ENCODE measurements at regions not wholly inside any gene's neighbourhood (a gene's known extent, or its start where the extent isn't known, plus 50 kb on each side); places are given as distances from the start of the nearest gene placed in this dataset.

GRCh38 chr1:57678138-57678537 lies 254.3 kb upstream of the DAB1 start:
- Histone ChIP-seq H3K9ac (ENCODE audit: insufficient read depth in 1 of 2, low read depth in 2 of 2, low read length in 2 of 2) (no peak overlapping the region), H4K20me1 (replicated peaks; ENCODE audit: control insufficient read depth, insufficient read depth, low read length) (no peaks in the 10 kb centered on the region), H3K36me3 (ENCODE audit: control insufficient read depth, insufficient read depth, low read length) (no peaks in the 10 kb centered on the region), H2AFZ (ENCODE audit: low read depth, low read length) (no peak overlapping the region), H3K79me2 (ENCODE audit: control insufficient read depth, insufficient read depth, low read length) (no peaks in the 10 kb centered on the region), H3K4me3 (no peak overlapping the region), H3K27me3 (ENCODE audit: control insufficient read depth in 2 of 2, insufficient read depth in 2 of 2, low read length in 2 of 2) (no peaks in the 10 kb centered on the region), H3K4me1 (replicated peaks in 1 of 2; ENCODE audit: control insufficient read depth in 2 of 2, insufficient read depth in 2 of 2, low read length in 2 of 2) (no peaks in the 10 kb centered on the region), H3K27ac (ENCODE audit: extremely low read depth, low read depth, low read length) (no peak overlapping the region), H3K4me2 (ENCODE audit: insufficient read depth, low read length) (no peak overlapping the region), H3K9me1 (ENCODE audit: control insufficient read depth, insufficient read depth, low read length) (no peaks in the 10 kb centered on the region), H3K9me3 (replicated peaks; ENCODE audit: control insufficient read depth, insufficient read depth, low read depth, low read length) (no peaks in the 10 kb centered on the region)
- intact Hi-C loops (cut with micrococcal nuclease) = no loop called here
- ChIA-PET CTCF (ENCODE audit: low intra/inter-chr PET ratio) (no interaction called here), POLR2A (no interaction called here)
- no TSS peak for BruUV-seq (replicated peaks)
- no peak for FAIRE-seq
- in situ Hi-C loops (cut with MboI) = no loop called here
- no peak for ATAC-seq
- no peak for DNase-seq (ENCODE audit: extremely low read depth in 1 of 4, low spot score in 3 of 4)
- 0% methylated on average over 1 of the region's 1 CpG for WGBS (ENCODE audit: insufficient coverage, low coverage, missing lambda C conversion rate)
- no peak for TF ChIP-seq ZC3H11A (IDR thresholded peaks at IDR 0.05; ENCODE audit: low read depth, low read length)

DNA sequence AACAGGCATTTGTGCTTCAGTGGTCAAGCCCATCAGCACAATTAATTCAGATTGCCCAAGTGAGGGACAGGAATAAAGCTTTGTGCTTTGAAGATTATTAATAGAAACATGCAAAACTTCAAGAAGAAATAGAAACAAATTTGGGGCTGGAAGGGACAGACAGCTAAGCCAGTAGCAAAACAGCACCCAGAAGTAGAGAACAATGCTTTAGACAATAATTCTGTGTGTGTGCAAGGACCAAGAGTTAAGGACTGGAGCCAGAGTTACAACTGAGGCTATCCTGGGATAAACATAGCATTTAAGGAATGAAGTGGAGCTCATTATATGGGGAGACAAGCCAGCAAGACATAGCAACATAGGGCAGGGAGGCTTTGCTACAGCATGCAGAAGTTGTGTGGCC lies 251.9 kb upstream of the DAB1 start:
- DNase-seq (ENCODE audit: extremely low read depth in 1 of 4, low spot score in 3 of 4) (no peak), ATAC-seq (no peak), FAIRE-seq (no peak)
- Histone ChIP-seq H3K4me1 (replicated peaks in 1 of 2; ENCODE audit: control insufficient read depth in 2 of 2, insufficient read depth in 2 of 2, low read length in 2 of 2) (no peaks in the 10 kb centered on the region), H3K79me2 (ENCODE audit: control insufficient read depth, insufficient read depth, low read length) (no peaks in the 10 kb centered on the region), H3K4me2 (ENCODE audit: insufficient read depth, low read length) (no peak overlapping the region), H3K4me3 (no peak overlapping the region), H3K27me3 (ENCODE audit: control insufficient read depth in 2 of 2, insufficient read depth in 2 of 2, low read length in 2 of 2) (no peaks in the 10 kb centered on the region), H3K9me3 (replicated peaks; ENCODE audit: control insufficient read depth, insufficient read depth, low read depth, low read length) (no peaks in the 10 kb centered on the region), H3K9ac (ENCODE audit: insufficient read depth in 1 of 2, low read depth in 2 of 2, low read length in 2 of 2) (no peak overlapping the region), H3K36me3 (ENCODE audit: control insufficient read depth, insufficient read depth, low read length) (no peaks in the 10 kb centered on the region), H3K27ac (ENCODE audit: extremely low read depth, low read depth, low read length) (no peak overlapping the region), H2AFZ (ENCODE audit: low read depth, low read length) (no peak overlapping the region), H3K9me1 (ENCODE audit: control insufficient read depth, insufficient read depth, low read length) (no peaks in the 10 kb centered on the region), H4K20me1 (replicated peaks; ENCODE audit: control insufficient read depth, insufficient read depth, low read length) (no peaks in the 10 kb centered on the region)
- intact Hi-C loops (cut with micrococcal nuclease) = no loop called here
- TF ChIP-seq ZNF41 (CRISPR knock-in tag; conservative IDR thresholded peaks at IDR 0.05) (no peak), KLF13 (tag; IDR thresholded peaks at IDR 0.05; ENCODE audit: borderline replicate concordance, low read depth) (no peak), ZBTB40 (IDR thresholded peaks at IDR 0.05) (no peak), ZBTB40 (CRISPR knock-in tag; IDR thresholded peaks at IDR 0.05) (no peak)
- POLR2A ChIA-PET = no interaction called here
- in situ Hi-C loops (cut with MboI) = no loop called here
- BruUV-seq (replicated peaks) = no TSS peak
- CTCF ChIA-PET (ENCODE audit: low intra/inter-chr PET ratio) = no interaction called here

All from K562 (cell line).